ENCODE measurements at regions not wholly inside any gene's neighbourhood (a gene's known extent, or its start where the extent isn't known, plus 50 kb on each side); places are given as distances from the start of the nearest gene placed in this dataset.

GRCh38 chr22:27682437-27682836, 119.1 kb downstream of the MN1 start:
- DNase-seq: no peak

- DNase-seq: no peak
Observed at GRCh38 chr22:27684901-27685300, 116.7 kb downstream of the MN1 start.

- no peak for DNase-seq
Observed at GRCh38 chr22:27685515-27685914, 116.0 kb downstream of the MN1 start.

GRCh38 chr22:27685970-27686369, 115.6 kb downstream of the MN1 start:
- DNase-seq: no peak

GRCh38 chr22:27686534-27686933, 115.0 kb downstream of the MN1 start:
- no peak for DNase-seq

GRCh38 chr22:27687984-27688545, 113.5 kb downstream of the MN1 start:
- DNase-seq: no peak

GRCh38 chr22:27689664-27690063, 111.9 kb downstream of the MN1 start:
- DNase-seq: no peak

GRCh38 chr22:27690599-27690998, 111.0 kb downstream of the MN1 start:
- DNase-seq: no peak

GRCh38 chr22:27692243-27692642, 109.3 kb downstream of the MN1 start:
- DNase-seq: no peak

GRCh38 chr22:27695925-27696324, 105.6 kb downstream of the MN1 start:
- DNase-seq: no peak

GRCh38 chr22:27697888-27698287, 103.7 kb downstream of the MN1 start:
- no peak for DNase-seq

Data from stimulated activated naive CD4-positive, alpha-beta T cell treated with Interleukin-2 at 50 U/mL for 16 hours (primary cell).